GM19023 (cell line): ENCODE measurements at regions not wholly inside any gene's neighbourhood (a gene's known extent, or its start where the extent isn't known, plus 50 kb on each side); places are given as distances from the start of the nearest gene placed in this dataset.

Experiments
- ATAC-seq: cut with Tn5 transposase; IDR thresholded peaks from one replicate; pipeline ENCODE4 v1.9.1; 2021; ENCODE audit warnings: mild to moderate bottlenecking, moderate library complexity; ENCODE audit not compliant: unreplicated experiment

DNA sequence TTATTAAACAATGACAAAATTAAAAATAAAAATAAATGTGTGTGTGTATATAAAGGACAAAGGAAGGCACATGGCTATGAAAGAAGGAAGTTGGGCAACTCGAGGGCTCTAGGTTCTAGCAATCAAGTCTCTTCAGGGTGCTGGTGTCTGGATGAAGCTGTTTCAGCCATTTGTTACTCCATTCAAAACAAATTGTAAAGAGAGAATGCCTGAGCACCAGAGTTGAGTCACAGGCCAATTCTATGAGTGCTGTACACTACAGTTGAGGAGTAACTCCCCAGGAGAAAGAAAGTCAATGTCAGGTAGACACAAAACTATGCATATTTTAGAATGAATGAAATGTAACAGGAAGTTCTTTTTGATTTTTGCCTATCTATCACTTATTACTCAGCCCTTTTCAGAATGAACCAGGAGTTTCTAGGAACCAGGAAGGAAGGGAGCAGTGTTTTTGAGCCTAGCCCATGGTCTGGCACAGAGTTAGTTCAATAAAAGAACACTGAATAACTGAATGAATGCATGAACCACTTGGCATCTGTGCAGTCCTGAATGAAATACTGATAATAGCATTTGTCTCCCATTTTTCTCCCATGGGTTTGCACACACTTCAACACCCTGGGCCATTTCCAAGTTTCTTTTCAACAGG is 151.7 kb upstream of the CPEB2 start:
- no peak for ATAC-seq

DNA sequence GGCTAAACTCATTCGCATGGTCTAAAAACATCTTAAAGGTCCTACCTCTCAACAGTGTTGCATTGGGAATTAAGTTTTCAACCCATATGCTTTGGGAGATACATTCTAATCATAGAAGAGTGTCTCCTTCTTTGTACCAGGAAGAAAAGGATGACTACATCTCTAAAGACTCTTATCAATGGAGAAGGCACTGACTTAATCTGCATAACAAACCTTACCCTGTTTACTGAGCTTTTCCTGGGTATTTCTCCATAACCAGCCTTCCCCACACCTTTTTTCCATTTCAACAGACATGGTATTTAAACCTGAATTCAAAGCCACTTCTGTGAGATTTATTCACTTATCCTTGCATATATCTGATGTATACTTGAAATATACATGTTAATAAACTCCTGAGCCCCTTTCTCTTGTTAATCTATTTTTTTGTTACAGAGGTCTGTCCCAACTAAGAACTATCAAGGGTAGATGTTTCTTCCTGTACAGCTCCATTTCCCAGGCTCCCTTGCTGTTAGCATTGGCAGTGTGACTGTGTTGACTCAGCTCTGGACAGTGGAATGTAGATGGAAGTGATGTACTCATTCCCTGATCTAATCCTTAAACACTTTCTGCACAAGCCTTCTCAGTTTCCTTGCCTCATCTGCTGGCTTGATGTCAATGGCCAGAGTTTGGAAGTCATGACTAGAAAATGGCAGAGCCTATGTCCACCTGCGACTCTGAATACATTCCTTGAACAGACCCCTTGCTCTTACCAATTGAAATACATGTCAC is 148.9 kb upstream of the CPEB2 start:
- ATAC-seq: no peak

DNA sequence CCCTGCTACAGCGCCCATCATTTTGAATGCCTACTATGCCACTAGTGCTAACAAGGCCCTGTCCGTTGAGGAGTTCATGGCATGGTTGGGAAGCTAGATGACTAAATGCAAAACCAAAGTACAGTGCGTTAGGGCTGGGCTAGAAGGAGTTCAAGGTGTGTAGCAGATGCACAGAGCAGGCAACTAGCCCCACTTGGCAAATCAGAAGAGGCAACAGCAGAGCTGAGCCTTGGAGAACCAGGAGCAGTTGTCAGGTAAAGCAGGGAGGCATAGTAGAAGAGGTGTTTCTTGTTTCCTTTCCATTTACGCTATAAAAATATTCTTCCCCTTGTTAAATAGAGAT is 146.6 kb upstream of the CPEB2 start:
- ATAC-seq: no peak

DNA sequence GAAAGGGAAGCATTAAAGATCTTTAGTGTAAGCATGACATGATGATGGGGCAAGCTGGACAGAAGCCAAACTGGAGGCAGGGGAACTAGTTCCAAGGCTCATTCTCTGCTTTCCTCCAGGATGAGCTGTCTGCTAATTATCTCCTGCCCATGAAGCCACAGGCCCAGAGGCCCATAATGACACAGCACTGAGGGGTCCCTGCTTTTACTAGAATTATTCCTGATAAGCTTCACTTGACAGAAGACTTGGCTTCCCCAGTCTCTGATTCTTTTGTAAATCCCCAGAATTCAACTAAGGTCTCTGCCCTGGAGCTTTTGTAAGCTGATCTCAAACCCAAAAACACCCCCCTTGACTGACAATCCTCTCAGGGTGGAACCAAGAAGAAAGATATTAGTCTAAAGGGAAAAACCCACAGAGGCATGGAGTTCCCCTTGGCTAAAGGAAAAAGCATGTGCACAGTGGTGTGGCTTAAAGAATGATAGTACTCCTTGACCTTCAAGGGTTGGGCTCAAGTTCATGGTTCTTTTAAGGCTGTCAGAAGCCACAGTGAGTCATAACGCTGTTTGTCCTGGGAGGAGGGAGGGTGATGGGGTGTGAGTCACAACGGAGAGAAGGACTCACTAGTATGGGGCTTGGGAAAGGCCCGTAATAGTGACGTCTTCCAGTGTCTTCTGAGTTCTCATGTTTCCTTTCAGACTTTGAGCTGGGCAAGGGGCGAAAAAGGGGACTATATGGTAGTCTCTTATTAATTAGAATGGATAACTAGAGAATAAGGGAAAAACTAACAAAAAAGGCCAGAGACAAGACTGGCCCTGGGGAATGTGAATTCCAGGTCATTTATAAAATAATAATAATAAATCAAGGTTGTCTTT is 146.0 kb upstream of the CPEB2 start:
- peak; percentile 98 for ATAC-seq

DNA sequence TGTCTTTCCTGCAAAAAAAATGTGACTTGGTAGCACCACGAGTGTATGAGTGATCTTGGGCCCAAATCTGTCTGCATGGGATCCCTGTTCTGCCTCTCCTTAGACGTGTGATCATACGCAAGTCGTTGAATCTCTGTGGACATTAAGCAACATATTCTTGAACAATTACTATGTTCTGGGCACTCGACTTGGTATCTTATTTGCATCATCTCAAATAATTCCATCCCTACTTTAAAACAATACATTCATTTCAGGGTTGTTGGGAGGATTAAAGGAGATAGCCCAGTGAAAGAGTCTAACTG is 145.4 kb upstream of the CPEB2 start:
- ATAC-seq: no peak

DNA sequence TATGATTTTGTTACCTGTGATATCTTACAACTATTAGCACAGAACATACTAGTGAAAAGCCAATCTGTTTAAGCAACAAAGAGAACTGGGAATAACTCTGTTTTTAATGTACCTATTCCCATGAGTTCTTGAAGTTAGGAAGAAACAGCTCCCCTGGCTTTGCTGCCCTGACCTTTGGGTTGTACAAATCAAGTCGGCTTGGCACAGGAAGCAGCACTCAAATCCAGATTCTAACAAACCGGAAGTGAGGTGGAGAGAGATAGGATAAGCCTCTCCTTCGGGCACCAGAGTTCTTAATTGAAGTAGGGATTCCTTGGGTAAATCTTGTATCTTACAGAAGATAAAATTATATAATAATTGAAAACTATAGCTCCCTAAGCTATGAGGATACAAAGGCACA is 144.8 kb upstream of the CPEB2 start:
- no peak for ATAC-seq

DNA sequence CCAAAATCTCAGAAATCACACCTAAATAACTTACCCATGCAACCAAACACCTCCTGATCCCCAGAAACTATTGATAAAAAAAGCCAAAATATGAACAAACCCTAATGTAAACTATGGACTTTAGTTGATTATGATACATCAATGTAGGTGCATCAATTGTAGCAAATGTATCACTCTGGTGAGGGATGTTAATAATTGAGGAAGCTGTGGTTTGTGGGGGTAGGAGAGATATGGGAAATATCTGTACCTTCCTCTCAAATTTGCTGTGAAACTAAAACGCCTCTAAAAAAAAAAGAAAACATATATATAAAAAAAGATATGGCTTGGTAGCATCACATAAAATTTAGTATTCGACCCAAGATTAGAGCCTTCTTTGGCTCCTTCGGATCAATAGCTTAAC is 144.3 kb upstream of the CPEB2 start:
- ATAC-seq: no peak

DNA sequence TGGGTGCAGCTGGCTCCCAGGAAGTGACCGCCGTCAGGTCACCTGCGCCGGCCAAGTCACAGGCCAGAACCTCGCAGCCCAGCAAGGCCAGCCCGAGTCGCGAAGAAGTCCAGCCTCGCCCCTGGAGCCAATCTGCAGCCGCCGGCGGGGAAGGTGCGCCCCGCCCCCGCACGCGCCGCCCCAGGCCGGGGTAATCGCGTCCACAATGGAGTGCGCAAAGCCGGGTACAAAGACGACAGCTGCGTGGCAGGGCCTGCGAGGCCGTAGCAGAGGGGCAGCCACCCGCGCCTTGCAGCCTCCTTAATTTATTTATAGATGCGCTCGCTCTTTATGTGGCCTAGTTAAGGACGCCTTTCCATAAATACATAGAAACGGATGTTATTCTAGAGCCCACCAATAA is 139.4 kb upstream of the CPEB2 start:
- ATAC-seq: no peak

DNA sequence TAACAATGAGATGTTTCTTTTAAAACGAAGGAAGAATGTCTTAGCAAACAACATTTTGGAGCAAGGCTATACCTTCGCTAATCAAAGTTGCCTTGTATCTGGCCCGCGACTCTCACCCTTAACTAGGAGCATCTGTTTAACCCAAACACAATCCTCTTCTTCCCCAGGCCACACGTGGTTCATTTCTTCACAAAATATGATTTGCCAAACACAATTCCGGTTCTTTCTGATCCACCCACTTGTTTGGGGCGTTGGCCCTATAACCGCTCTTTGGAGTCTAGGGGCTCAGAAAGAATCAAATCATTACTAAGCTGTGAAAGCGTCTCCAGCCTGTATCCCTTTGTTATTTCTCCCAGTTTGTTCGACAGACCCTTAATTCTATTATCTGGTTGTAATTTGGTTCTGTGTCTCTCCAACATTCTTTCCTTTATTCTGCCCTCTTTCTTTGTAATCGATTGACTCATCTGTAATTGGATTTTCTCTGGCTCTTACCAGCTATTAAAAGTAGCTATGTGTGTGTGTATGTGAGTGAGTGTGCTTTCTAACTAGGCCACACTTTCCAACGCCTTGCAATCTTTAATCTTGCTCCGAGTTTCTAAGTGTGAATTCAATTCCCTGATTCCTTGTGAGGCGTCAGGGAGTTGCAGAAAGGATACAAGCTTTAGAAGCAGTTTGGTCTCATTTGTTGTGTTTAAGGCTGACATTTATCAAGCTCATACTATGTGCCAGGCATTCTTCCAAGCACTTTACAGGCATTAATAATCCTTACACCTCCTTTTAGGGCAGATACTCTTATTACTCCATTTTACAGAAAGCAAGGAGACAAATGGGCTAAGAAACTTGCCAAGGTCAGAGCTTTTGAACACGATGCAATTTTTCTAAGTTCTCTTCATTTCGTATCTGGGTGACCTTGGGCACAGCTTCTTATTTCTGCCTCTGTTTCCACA is 138.6 kb upstream of the CPEB2 start:
- ATAC-seq: no peak

DNA sequence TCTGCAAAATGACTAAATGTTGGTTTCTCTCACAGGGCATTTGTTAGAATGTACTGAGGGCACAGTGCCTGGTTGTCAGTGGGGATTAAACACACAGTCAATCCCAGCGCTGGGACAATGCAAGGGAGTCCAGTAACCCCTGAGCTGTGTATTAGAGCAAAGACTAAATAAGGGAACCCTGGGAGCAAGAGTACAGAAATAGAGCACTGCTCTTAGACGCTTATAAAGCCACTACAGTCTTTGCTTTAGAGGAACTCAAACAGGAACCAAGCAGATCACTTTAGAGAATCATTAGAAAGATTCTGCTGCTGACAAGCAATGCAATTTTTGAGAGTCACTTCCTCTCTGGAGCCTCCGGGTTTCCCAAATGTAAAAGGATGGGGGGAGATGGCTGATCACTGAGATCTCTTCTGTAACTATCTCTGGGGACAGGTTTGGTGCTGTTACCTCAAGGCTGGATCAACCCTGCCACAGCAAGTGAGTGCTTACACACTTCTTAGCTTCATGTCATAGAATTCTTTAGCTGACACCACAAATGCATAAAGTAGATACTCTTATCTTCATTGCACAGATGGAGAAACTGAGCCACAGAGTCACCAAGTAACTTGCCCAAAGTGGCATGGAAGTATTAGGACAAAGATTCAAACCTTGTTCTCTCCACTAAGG is 137.8 kb upstream of the CPEB2 start:
- no peak for ATAC-seq

DNA sequence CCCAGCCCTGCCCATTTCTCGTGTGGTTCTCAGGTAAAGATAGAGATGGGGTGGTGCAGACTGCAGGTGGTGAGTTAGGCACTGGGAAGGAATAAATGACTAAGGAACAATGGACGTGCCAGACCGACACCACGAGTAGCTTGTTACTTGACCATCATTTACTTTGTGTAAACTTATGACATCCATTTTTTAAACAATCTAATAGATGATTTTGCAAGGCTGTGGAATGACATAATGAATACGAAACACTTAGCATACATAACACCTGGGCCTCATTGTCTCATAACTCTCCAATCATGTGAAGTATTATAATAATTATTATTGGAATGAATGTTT is 137.3 kb upstream of the CPEB2 start:
- ATAC-seq: no peak

DNA sequence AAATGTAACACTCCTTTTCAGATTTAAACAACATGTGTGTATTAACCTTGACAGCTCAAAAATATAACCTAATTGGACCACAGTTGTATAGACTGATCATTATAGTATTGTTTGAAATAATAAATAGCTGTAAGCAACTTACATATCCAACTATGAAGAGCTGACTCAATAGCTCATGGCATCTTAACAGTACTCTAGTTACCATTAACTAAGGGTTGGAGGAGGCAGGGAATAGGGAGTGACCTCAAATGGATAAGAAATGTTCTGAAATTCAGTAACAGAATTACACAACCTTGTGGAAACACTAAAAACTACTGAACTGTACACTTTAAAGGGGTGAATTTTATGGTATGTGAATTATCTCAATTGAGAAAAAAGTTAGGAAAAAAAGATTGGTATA is 136.5 kb upstream of the CPEB2 start:
- no peak for ATAC-seq

DNA sequence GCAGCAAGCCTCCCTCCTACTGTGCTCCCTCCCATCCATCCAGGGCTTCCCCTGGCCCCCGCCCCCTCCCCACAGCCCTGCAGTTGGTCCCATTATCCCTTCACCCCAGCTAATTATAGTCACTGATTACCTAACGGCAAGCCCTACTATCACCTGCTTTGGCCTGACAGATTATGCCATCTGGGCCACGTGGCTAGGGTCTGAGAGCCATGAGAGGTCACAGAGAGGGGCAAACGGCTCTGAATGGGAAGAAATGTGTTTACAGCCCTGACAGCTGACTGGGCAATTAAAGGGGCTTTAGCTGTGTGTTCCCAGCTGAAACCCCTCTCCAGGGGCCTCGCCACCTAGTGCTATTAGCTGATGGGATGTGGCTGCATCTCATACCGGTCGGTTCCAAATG is 134.4 kb upstream of the CPEB2 start:
- ATAC-seq: no peak

DNA sequence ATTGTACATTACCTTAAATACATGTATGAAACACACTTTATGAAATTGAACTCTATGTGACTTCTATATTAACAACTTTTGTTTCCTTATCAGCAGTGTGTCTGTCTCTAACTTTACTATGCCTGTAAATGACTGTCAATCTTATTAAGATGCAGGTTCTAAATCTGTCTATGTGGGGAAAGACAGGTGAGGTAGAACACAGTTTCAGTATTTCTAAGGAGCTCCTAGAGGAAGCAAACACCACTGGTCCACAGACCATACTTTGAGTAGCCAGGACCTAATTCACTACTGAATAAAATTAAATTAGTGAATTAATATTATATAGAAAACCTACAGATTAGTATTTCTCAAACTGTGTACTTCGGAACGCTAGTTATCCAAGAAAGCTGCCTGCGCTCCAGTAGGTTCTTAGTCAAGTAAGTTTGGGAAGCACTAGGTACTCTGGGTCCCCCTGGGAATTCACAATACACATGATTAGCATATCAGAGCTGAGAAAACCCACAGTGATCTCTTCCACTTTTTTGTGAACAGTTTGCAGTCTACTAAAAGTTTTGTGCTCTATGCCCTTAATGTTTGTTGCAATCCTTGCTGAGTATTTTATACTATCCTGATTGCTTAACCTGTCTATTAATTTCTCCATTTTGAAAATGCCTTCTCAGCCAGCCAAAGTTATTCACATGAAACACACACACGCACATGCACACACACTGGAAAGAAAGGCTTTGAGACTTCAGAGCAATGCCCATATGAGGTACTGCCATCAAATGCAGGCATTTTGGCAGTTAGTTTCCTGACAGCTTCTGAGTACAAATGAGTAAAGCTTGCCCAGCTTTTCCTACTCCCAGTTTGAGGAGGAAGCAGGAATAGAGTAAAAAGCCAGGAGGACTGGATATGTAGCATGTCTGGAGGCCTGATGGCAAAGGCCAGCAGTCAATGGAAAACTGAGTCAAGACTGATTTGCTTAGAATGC is 133.6 kb upstream of the CPEB2 start:
- no peak for ATAC-seq

DNA sequence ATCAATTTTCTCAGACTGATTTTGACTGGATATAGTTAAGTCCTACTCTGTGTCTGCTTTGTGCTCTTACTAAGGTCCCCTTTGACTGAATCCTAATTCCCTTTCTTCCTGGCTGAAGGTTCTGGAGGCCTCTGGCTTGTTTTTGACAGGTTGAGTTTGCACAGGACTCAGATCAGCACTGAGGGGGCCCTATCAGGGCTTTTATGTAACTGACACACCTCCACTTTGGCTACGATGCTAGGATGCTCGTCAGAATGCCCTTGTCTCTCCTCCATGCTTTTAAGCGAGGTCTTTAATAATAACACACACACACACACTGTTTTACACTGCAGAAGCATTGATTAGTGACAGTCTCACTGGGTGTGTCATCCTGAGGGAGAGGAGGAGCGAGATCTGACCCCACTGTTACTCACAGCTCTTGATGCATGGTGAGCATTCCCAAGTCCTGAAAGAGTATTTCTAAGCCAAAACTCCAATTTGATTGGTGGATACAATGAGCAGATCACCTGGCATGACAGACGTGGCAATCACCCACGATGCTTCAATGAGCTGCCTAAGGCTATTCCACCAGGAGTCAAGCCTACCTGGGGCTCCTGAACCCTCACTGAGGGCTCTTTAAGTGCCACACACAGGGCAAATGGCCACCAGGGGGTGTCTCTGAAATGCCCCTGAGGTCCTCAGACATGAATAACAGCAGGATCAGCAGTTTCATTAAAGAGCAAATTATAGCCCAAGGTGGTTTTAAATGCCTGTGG is 130.4 kb upstream of the CPEB2 start:
- ATAC-seq: no peak

DNA sequence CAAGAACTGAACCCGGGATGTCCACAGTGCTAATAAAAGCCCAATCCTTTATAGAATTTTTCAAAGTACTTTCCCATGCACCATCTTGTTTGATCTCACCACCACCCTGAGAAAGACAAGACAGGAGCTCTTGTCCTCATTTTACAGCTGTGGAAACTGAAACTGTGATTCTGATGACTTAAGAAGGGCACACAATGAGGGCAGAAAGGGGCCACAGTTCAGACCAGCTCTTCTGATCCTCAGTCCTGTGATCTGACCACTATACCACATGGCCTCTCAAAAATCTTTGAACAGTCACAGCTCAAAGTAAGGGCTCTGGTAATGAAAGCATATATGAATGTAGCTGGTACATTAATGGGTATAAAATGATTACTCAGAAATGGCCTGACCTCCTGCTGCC is 127.3 kb upstream of the CPEB2 start:
- peak; percentile 69 for ATAC-seq

DNA sequence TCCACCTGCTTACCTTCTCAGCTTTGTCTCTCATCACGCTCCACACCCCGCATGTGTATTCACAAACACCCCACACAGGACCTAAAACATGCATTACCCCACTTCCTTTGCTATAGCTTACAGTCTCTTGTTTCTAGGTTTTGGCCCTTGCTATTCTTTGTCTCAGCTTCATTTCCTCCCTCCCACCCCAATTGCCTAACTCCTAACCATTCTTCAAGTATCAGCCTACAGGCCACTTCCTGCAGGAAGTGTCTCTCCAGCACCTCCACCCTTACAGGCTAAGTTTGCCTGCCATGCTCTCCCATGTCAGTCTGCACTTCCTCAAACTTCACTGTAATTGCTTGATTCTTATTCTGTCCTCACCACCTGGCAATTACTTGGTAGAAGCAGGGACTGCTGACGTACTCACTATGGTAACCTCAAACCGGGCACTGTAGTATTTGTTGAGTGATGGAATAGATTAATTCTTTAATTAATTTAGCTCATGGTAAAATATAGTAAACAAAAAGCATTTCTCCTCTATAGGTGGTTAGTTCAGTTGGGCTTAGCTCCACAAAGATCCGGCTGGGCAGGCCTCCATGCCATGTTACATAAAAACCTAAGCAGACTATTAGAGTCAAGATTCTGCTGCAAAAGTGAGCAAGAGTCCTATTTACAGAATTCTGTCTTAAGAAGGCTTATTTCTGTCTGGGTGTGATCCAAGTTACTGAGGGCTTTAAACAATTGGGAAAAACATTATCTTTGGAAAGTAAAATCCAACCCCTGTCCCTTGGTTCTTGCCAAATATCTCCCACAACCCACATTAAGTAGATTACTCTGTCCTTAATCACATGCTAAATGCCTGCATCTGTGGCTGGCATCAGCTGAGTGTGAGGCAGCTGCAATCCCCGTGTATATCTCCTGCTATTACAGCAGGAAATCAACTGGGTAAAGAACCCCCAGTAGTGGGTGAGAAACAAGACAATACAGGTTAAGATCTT is 124.7 kb upstream of the CPEB2 start:
- no peak for ATAC-seq

DNA sequence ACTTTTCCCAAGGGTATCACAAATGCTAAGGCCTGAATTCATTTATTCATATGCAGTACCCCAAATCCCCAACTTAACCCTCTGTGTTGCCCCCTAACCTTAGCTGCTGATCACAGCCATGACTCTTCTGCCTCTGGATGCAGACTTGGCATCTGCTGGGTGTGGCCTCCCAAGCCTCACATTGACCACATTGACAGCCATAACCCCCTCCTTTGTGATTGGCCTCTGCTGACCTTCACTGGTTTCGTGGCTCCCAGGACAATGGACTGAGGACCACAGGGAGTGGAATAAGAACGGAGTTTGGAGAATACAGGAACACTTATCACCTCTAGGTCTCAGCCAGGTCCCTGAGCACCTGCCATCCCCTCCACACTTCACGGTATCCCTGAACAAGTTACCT is 123.6 kb upstream of the CPEB2 start:
- no peak for ATAC-seq
